Type B pancreatic cell (in vitro differentiated cells): ENCODE measurements at regions not wholly inside any gene's neighbourhood (a gene's known extent, or its start where the extent isn't known, plus 50 kb on each side); places are given as distances from the start of the nearest gene placed in this dataset.

Experiments used
- DNase-seq: peaks from one replicate; pipeline ENCODE4 v3.0.0; 2021; ENCODE audit warnings: mixed read lengths; ENCODE audit not compliant: unreplicated experiment; ENCODE audit errors: extremely low spot score
- H3K27ac Mint-ChIP-seq: 2 replicates; pipeline ENCODE4 v1.8.0; 2021; ENCODE audit warnings: mild to moderate bottlenecking, mixed read lengths
- H3K27me3 Mint-ChIP-seq: 2 replicates; pipeline ENCODE4 v1.8.0; 2021; ENCODE audit warnings: mixed read lengths
- H3K36me3 Mint-ChIP-seq: 2 replicates; pipeline ENCODE4 v1.8.0; 2021; ENCODE audit warnings: mixed read lengths
- H3K4me1 Mint-ChIP-seq: one replicate; pipeline ENCODE4 v1.8.0; 2021; ENCODE audit warnings: mixed read lengths; ENCODE audit not compliant: unreplicated experiment
- H3K4me3 Mint-ChIP-seq: 2 replicates; pipeline ENCODE4 v1.8.0; 2021; ENCODE audit warnings: mild to moderate bottlenecking, mixed read lengths
- H3K9me3 Mint-ChIP-seq: 2 replicates; pipeline ENCODE4 v1.8.0; 2021; ENCODE audit warnings: mixed read lengths
- TF ChIP-seq, protein P1 (sequence below): fragments of 200-600 bp; sonication (generic); conservative IDR thresholded peaks from 2 replicates; pipeline ENCODE4 v1.5.0; 2021; ENCODE audit warnings: antibody characterized with exemption, mild to moderate bottlenecking

DNA sequence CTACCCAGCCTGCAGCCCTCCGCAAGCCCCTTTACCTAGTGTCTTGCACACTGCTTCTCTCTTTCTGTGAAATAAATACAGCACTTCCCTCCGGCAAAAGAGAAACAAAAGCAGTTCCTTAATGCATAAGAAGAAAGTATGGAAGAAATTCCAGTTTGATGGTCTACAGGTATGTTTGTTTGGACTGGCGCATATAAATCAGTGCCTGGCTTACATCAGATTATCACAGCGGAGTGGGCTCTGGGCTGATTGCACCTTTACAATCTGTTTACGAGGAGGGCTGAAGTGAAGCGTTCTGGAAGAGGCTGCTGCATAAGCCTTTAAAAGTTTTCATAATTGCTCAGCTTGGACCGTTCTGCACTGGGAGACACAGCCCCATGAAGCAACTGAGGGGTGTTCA is 153.5 kb upstream of the FOXF1 start:
- H3K36me3 Mint-ChIP-seq = no peaks in the 10 kb centered on the region
- no peaks in the 10 kb centered on the region for H3K4me1 Mint-ChIP-seq
- H3K9me3 Mint-ChIP-seq = peaks cover 10% of the 10 kb centered on the region
- peaks cover 66% of the 10 kb centered on the region for H3K27me3 Mint-ChIP-seq
- no peak overlapping the region for H3K27ac Mint-ChIP-seq
- DNase-seq = no peak
- no peak overlapping the region for H3K4me3 Mint-ChIP-seq
- TF ChIP-seq, protein P1, sequence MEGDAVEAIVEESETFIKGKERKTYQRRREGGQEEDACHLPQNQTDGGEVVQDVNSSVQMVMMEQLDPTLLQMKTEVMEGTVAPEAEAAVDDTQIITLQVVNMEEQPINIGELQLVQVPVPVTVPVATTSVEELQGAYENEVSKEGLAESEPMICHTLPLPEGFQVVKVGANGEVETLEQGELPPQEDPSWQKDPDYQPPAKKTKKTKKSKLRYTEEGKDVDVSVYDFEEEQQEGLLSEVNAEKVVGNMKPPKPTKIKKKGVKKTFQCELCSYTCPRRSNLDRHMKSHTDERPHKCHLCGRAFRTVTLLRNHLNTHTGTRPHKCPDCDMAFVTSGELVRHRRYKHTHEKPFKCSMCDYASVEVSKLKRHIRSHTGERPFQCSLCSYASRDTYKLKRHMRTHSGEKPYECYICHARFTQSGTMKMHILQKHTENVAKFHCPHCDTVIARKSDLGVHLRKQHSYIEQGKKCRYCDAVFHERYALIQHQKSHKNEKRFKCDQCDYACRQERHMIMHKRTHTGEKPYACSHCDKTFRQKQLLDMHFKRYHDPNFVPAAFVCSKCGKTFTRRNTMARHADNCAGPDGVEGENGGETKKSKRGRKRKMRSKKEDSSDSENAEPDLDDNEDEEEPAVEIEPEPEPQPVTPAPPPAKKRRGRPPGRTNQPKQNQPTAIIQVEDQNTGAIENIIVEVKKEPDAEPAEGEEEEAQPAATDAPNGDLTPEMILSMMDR = no peak

DNA sequence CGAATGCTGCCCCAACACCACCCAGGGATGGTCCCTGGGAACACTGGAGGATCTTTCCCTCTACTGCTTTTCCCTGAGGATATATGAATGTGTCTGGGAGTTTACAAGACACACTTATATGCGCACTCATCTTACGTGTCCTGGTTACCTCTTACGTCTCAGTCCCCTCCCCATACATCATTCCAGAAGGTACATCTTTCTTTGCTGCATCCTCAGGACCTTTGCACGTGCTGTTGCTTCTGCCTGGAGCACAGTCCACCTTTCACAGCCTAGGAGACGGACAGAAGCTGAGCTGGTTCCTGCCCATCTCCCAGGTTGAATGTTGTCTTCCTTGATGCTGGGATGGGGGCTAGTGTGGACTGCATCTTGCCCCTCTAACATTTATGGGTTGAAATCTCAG is 153.0 kb upstream of the FOXF1 start:
- Mint-ChIP-seq H3K36me3 (no peaks in the 10 kb centered on the region), H3K27ac (no peak overlapping the region), H3K4me1 (peaks cover under 1% of the 10 kb centered on the region), H3K4me3 (no peak overlapping the region), H3K9me3 (peaks cover 10% of the 10 kb centered on the region), H3K27me3 (peaks cover 66% of the 10 kb centered on the region)
- TF ChIP-seq, protein P1 = no peak
- no peak for DNase-seq

DNA sequence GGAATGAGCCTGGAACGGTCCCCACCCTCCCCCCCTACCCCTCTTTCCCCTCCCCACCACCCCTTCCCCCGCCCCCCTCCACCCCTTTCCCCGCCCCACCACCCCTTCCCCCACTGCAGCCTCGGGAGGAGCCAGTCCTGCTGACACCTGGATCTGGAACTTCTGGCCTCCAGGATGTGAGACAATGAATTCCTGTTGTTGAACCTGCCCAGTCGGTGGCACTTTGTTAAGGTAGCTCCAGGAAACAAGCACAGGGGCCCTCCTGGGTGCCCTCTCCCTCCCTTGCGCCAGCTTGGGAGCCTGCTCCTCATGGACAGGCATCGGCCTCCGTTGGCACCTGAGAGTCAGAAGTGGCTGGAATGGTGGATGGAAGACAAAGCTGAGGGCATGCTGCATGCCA is 152.4 kb upstream of the FOXF1 start:
- no peak overlapping the region for H3K4me3 Mint-ChIP-seq
- H3K36me3 Mint-ChIP-seq = no peaks in the 10 kb centered on the region
- H3K27me3 Mint-ChIP-seq = peaks cover 69% of the 10 kb centered on the region
- no peak overlapping the region for H3K27ac Mint-ChIP-seq
- peaks cover 7% of the 10 kb centered on the region for H3K4me1 Mint-ChIP-seq
- H3K9me3 Mint-ChIP-seq = peaks cover 10% of the 10 kb centered on the region
- TF ChIP-seq, protein P1 = no peak
- DNase-seq = no peak

- H3K36me3 Mint-ChIP-seq = no peaks in the 10 kb centered on the region
- no peak overlapping the region for H3K27ac Mint-ChIP-seq
- H3K4me3 Mint-ChIP-seq = no peak overlapping the region
- TF ChIP-seq, protein P1 = no peak
- peaks cover 18% of the 10 kb centered on the region for H3K4me1 Mint-ChIP-seq
- peaks cover 10% of the 10 kb centered on the region for H3K9me3 Mint-ChIP-seq
- DNase-seq = no peak
- peaks cover 75% of the 10 kb centered on the region for H3K27me3 Mint-ChIP-seq
Observed at GRCh38 chr16:86359571-86359970, 150.8 kb upstream of the FOXF1 start.

DNA sequence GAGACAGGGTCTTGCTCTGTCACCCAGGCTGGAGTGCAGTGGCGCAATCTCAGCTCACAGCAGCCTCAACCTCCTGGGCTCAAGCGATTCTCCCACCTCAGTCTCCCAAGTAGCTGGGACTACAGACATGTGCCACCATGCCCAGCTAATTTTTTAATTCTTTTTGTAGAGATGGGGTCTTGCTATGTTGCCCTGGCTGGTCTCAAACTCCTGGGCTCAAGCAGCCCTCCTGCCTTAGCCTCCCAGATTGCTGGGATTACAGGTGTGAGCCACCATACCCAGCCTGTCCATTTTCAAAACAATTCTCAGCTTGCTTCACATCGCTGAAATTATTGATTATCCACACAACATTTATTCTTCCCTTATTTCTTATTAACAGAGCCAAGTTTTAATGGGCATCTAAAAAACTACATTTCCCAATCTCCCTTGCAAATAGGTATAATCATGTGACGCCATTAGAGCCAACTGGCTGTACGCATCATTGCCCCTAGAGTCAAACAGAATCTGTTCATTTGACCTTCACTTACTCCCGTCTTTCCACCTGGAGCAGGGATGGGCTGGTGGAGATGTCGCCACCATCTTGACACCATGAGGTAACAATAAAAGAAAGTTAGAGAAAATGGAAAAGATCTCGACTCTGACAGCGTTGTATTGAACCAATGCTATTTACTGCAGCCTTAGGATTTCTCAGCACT is 148.0 kb upstream of the FOXF1 start:
- no peak for DNase-seq
- Mint-ChIP-seq H3K4me3 (no peak overlapping the region), H3K27ac (no peak overlapping the region), H3K4me1 (peaks cover 27% of the 10 kb centered on the region), H3K36me3 (no peaks in the 10 kb centered on the region), H3K9me3 (no peaks in the 10 kb centered on the region), H3K27me3 (peaks cover 77% of the 10 kb centered on the region)
- TF ChIP-seq, protein P1 = no peak

DNA sequence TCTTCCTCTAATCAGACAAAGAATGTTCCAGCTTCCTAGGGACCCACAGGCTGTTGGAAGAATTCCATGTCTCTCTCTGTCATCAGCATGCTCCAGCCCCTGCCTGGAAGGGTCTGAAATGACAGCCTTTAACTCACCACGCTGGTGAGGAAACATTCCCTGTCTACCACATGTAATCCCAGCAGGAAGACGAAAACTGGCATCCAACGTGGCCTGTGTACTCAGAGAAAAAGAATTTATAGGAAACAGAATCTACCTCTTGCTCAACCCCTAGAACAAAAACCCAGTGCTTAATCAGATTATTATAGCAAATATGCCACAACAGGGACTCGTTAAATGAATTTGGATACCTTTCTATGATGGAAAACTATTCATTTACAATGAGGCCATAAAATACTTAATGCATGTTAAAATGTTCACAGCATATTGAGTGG is 147.3 kb upstream of the FOXF1 start:
- Mint-ChIP-seq H3K27me3 (peaks cover 79% of the 10 kb centered on the region), H3K4me1 (peaks cover 27% of the 10 kb centered on the region), H3K36me3 (no peaks in the 10 kb centered on the region), H3K4me3 (no peak overlapping the region), H3K9me3 (no peaks in the 10 kb centered on the region), H3K27ac (no peak overlapping the region)
- no peak for DNase-seq
- TF ChIP-seq, protein P1 = no peak
